ENCODE measurements at regions not wholly inside any gene's neighbourhood (a gene's known extent, or its start where the extent isn't known, plus 50 kb on each side); places are given as distances from the start of the nearest gene placed in this dataset.
A peak's percentile ranks its signal among the peaks of the same experiment; 100 is the strongest.

DNA sequence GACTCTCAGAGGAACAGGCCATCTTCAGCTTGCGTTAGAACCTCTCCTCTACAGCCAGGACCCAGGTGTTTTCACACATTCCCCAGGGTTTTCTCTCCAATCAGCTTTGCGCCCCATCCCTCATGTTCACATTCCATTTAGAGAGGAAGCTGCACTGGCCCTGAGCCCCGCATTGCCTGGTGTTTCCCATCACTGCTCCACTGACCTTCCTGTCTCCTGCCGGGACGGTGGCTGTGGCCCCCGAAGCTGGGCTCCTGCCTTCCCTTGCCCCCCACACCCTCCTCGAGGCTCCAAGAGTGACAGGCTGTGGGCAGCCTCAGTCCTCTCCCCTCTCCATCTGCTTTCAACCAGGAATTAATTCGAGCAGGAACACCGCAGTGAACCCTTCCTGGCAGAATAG, 357.3 kb downstream of the THBS2 start:
- no peak for DNase-seq

- peak; percentile 62 to 65 for DNase-seq
Measured at GRCh38 chr6:168895102-168895812, 358.4 kb downstream of the THBS2 start.

- DNase-seq, result no peak
Measured at GRCh38 chr6:168892031-168892430, 361.6 kb downstream of the THBS2 start.

DNA sequence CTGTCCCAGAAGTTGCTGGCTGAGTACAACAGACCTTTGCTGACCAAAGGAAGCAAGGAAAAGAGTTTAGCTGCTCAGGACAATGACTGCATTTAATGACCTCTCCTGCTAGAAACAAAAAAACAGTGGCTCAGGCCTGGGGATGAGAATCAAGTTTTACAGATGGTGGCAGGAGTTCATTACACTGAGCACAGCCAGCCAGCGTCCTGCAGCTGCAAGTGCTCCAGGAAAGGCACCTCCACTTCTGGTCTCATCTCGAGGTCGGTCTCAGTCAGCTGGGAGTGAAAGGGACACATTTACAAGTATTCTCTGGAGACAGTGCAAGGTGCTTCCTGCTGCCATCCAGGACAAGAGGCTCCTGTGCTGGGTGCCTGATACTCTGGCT, 362.7 kb downstream of the THBS2 start:
- no peak for DNase-seq

DNA sequence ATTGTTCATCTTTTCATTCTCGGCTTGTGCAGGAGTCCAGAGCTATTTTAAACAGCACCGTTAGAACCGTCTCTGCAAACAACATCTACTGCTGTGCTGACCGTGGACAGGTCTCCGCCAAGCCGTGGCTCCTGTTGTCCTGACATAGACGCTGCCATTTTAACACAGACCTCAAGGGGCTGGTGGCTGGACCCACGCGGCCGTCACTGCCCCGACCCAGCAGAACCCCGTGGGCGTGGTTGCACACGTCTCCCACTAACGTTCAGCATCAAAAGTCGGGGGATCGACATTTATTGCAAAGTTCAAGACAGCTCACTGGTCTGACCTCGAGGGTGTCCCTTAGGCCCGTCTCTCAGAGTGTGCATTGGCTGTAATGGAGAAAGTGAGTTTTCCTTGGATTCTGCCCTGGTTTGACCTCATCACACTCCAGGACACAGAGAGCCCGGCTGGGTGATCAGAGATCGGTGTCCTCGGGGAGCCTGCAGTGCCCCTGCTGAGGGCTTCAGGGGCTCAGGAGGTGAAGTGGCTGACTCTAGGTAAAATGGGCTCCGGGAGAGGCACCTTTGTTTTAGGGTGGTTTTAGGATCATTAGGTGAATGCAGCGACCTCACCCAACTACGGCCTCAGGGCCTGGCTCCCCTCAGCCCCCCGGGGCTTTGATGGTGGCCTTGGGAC, 363.2 kb downstream of the THBS2 start:
- no peak for DNase-seq

DNA sequence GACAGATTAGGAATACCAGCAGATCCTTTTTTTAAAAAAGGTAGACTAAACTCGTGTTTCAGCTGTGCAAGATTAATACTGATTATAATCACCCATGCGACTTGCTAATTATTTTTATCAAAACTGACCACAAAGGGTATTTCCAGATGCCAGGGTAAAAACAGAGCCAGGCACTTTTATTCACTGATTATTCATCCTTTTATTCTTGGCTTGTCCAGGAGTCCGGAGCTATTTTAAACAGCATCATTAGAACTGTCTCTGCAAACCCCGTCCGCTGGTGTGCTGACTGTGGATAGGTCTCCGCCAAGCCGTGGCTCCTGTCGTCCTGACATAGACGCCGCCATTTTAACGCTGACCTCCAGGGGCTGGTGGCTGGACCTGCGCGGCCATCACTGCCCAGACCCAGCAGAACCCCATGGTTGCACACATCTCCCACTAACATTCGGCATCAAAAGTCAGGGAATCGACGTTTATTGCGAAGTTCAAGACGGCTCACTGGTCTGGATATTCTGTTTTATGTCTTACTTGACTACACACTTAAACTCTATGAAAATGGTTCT, 364.8 kb downstream of the THBS2 start:
- DNase-seq, result no peak

GRCh38 chr6:168888102-168888501, 365.5 kb downstream of the THBS2 start:
- no peak for DNase-seq

- no peak for DNase-seq
Measured at GRCh38 chr6:168887621-168888020, 366.0 kb downstream of the THBS2 start.

DNA sequence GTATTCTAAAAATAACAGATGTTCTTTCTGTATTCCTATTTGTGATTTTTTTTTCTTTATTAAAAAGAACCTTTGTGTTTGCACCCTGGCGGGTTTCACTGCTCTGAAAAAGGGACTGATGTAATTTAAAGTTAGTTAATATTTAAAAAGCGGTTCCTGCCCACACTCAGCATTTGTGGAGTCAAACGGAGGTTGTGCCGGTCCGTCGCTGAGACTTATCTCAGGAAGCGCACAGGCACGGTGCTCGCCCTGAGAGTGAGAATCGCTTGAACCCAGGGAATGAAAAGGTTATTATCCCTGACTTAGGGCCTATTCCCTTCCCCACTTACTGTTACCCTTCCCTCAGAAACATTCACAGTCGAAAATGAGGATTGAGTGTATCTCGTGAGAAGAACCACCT, 366.7 kb downstream of the THBS2 start:
- no peak for DNase-seq

DNA sequence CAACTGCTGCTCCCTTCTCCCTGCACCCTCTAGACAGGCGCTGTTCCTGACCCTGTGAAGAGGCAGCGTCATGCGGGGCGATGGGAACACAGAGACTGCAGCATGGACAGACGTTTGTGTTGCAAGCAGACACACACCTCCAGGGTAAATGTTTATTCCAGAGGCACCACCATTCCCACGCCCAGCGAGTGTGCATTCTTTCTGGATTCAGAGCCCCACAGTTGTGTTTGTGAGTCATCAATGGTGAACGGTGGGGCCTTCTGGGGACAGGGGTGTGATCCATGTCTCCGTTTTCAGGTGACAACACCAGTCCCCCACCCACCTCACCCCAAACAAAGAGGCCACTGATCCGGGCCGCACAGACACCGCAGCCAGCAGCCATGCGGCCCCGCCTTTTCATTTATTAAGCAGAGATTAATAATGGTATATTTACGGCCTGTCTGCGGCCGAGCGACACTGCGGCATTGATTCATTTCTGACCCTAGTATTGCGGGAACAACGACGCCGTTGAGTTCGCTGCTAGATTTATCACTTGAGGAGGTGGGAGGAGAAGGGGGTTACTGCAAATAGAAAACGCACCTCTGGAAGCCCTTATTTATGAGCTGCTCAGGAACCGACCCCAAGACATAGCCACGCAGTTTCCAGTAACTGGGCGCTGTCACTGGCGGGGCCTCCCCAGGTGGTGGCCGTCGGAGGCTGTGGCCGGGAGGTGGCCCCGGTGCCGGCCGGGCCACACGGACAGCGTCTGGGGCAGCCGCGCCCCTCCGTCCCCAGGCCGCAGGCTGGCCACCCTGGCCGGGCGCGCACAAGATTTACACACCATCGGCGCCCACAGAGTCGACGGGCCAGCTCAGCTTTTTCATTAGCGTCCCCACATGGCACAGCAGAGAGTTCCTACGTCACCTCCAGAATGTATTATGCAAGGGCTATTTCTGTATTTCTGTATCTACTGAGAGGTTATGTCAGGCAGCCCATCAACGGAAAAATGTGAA, 367.6 kb downstream of the THBS2 start:
- no peak for DNase-seq

- DNase-seq, result no peak
Measured at GRCh38 chr6:168885196-168885595, 368.4 kb downstream of the THBS2 start.

DNA sequence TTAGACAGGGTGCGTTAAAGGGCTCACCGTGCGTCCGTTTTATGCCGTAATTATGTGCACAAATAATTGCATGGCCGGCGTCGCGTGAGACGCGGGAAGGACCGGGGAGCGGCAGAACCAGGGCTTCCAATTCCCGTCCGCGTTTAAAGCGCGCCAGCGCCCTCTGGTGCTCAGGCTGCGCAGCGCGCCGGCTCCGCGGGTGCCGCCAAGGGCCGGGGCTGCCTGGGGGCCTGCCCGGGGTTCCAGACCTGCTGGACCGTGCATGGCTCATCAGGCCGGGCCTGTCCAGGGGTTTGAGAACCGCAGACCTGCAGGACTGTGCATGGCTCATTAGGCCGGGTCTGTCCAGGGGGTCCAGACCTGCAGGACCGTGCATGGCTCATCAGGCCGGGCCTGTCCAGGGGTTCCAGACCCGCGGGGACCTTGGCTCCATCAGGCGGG, 369.0 kb downstream of the THBS2 start:
- peak; percentile 7 to 70 for DNase-seq

- no peak for DNase-seq
Measured at GRCh38 chr6:168884050-168884645, 369.5 kb downstream of the THBS2 start.

DNA sequence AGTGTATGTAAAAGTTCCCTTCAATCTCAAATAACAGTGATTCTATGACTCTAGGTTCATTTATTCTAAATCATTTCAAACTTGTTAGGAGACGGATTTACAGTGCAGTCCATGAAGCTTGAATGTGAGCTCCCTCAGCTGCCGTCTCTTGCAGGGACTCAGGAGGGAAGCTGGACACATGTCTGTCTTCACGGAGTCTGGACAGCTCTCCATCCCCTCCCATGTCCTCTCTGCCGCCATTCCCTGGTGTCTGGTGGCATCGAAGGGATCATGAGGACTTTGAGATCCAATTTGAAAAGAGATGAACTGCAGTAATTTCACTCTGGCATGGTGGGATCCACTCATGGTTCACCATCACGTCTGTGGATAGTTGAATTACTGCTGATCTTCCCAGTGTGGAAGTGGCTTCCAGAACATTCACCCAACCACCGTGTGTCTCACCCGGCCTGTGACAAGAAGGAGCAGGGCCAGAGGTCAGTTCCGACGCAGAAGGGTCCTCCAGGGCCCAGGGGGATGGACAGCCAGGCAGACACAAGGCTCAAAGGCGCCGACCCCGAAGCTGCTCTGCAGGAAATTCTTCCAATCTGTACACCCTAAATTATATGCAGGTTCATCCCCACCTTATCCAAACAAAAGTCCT, 370.1 kb downstream of the THBS2 start:
- no peak for DNase-seq

DNA sequence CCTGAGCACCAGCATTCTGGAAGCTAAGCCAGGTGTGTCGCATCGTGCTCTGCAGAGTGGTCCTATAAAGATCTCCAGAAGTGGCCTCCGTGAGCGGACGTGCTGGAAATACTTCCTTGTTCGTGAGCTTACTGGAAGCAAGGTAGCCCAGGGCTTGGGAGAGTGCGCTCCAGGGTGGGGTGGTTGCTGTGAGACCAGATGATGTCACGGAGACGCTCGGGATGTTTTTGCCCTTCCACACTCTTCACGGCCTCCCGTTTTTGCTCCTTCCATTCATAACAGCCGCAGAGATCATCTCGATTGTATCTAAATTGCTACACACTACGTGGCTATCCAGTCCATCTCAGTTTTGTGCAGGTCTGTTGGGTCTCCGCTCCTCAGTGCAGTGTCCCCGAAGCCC, 373.4 kb downstream of the THBS2 start:
- DNase-seq, result no peak

DNA sequence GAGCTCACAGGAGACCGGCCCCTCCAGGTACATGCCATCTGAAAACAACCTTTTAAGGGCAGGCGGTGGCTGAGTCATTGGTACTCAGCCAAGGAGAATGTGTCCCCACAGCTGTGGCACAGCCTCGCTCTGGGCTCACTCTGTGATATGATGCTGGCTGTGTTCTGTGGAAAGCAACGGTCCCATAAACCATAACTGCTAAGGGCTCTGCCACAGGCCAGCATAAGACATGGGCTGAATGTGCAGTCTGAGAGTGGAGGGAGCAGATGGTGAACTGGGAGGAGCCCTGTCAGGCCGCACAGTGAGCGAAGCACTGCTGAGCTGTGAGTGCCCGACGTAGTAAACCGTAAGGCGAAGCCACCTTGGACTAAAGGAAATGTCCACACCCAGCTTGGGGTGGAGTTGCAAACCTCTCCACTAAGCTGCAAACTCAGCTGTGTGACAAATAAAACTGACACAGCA, 375.8 kb downstream of the THBS2 start:
- peak in 1 of 2 donors; percentile 2 for DNase-seq

DNA sequence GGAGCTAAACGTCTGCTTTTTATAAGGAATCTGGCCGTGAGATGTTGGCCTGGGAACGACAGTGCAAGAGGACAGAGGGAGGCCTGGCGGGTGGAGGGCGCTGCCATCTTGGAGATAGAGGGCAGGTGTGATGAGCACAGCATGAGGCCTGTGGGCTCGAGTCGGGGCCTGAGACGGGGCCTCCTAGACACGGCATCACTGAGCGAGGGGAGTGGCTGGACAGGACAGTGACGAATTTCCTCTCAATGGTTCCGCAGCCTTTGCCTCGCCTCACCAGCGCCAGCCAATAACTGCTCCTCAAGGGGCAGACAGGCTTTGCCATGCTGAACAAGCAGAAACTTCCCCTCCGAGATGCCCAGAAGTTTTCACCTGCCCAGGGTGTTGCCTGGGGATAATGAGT, 376.7 kb downstream of the THBS2 start:
- DNase-seq, result no peak

DNA sequence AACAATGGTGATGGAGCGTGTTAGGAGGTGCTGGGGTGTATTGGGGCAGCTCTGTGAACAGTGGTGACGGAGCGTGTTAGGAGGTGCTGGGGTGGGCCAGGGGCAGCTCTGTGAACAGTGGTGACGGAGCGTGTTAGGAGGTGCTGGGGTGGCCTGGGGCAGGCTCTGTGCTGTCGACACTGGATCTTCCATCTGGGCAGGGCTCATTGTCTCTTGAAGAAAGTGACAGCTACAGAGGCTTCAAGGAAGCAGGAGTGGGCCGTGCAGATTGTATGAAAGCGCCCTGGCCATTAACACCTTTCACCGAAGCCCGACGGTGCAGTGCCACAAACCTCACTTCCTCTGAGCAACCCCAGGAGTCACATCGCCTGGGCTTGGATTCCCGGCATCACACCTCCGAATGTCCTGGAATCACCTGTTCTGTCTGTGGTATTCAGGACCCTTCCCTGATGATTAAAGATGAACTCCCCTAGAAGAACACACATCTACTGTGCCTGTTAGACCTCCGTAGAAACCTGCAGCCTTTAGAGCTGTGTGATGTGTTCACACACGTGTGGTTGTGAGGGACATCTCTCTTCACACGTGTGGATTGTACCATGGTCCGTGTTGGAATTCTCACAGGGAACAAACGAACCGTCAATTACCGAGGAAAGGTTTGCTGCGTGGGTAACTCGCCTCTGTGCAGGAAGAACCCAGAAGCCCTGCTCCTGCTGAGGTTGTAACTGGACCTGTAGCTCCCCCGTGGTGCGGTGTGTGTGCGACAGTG, 377.7 kb downstream of the THBS2 start:
- DNase-seq, result no peak

DNA sequence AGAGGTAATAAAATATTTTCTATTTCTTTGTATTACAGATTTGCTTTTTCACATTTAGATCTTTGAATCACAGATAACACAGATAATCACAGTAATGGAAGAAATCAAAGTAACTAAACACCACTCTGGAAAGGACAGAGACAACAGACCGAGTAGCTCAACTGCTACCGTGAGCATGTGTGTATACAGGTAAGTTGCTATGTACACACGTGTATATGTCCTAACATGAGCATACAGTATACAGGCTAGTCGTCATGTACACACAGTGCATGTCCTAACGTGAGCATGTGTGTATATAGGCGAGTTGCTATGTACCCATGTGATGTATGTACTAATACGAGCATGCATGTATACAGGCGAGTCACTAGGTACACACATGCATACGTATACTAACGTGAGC, 379.0 kb downstream of the THBS2 start:
- DNase-seq, result no peak

DNA sequence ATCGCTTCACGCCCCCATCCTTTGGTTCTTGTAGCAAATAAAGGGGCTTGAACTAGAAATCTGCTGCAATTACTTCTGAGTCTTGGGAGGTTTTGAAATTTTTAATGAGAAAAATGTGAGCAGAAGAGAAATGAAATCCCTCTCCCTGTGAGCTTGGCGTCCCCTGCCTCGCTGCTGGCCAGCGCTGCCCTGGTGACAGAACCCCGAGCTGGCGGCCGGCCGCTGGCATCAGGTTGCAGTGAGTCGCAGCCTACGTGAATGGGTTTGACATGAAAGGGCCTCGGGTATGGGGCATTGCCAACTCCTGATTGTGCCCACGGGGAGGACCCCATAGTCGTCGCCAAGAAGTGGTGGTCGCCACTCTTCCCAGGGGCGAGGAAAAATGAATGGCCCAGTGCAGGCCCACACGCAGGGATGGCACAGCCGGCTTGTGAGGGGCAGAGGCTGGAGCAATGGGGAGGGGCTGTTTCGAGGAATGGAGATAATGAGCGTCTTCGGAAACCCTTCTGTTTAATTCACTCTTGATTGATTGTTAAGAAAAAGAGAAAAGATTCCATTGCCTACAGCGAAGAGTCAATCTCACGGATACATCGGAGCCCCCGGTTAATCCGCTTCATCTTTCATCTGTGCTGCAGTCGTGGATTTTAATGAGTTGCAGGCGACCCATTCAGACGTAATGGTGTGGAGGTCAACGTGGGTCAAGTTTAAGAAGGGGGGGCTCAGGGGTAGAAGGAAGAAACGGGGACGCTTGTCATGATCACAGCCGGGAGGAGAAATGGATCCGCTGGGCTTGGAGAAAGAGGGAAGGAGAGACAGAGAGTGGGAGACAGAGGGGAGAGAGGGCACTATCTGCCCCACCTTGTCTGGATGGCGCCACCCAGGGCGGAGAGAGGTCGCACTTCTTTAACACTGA, 380.1 kb downstream of the THBS2 start:
- no peak for DNase-seq

All from hippocampal formation (tissue), 2 donors.